ENCODE measurements at regions not wholly inside any gene's neighbourhood (a gene's known extent, or its start where the extent isn't known, plus 50 kb on each side); places are given as distances from the start of the nearest gene placed in this dataset.

GRCh38 chr6:145017051-145017450 is 718.3 kb downstream of the EPM2A start:
- Histone ChIP-seq H3K27ac (ENCODE audit: low read depth in 1 of 2, low read length in 2 of 2) (no peak overlapping the region), H3K9me3 (ENCODE audit: control insufficient read depth in 4 of 4, low read length in 3 of 4) (peaks cover 0 to 4% (median 0%) of the 10 kb centered on the region in 4 donors), H3K9ac (ENCODE audit: low read depth in 1 of 2, low read length in 2 of 2) (no peak overlapping the region), H3K36me3 (ENCODE audit: control insufficient read depth in 4 of 4, insufficient read depth in 3 of 4, low read depth in 1 of 4, low read length in 3 of 4) (no peaks in the 10 kb centered on the region), H3K27me3 (ENCODE audit: control insufficient read depth in 4 of 4, insufficient read depth in 4 of 4, low read length in 3 of 4) (no peaks in the 10 kb centered on the region), H3K4me1 (ENCODE audit: control insufficient read depth in 4 of 4, insufficient read depth in 4 of 4, low read length in 3 of 4) (peaks cover 0 to 19% (median 4%) of the 10 kb centered on the region in 4 donors), H3K4me3 (ENCODE audit: low read depth in 1 of 3, low read length in 3 of 3) (no peak overlapping the region)
- no peak for DNase-seq (ENCODE audit: low spot score)
- TF ChIP-seq YY1 (IDR thresholded peaks at IDR 0.05) (no peak), RAD21 (IDR thresholded peaks at IDR 0.05) (no peak), HNF4A (conservative IDR thresholded peaks at IDR 0.05) (no peak), NR2F2 (IDR thresholded peaks at IDR 0.05) (no peak), JUND (IDR thresholded peaks at IDR 0.05) (no peak), GABPA (IDR thresholded peaks at IDR 0.05 in 1 of 2, conservative IDR thresholded peaks at IDR 0.05 in 1 of 2) (no peak), TAF1 (conservative IDR thresholded peaks at IDR 0.05) (no peak), ZBTB33 (IDR thresholded peaks at IDR 0.05) (no peak), RXRA (IDR thresholded peaks at IDR 0.05) (no peak), FOXA1 (IDR thresholded peaks at IDR 0.05) (no peak), SP1 (IDR thresholded peaks at IDR 0.05) (no peak)
- TF ChIP-seq, protein P1, sequence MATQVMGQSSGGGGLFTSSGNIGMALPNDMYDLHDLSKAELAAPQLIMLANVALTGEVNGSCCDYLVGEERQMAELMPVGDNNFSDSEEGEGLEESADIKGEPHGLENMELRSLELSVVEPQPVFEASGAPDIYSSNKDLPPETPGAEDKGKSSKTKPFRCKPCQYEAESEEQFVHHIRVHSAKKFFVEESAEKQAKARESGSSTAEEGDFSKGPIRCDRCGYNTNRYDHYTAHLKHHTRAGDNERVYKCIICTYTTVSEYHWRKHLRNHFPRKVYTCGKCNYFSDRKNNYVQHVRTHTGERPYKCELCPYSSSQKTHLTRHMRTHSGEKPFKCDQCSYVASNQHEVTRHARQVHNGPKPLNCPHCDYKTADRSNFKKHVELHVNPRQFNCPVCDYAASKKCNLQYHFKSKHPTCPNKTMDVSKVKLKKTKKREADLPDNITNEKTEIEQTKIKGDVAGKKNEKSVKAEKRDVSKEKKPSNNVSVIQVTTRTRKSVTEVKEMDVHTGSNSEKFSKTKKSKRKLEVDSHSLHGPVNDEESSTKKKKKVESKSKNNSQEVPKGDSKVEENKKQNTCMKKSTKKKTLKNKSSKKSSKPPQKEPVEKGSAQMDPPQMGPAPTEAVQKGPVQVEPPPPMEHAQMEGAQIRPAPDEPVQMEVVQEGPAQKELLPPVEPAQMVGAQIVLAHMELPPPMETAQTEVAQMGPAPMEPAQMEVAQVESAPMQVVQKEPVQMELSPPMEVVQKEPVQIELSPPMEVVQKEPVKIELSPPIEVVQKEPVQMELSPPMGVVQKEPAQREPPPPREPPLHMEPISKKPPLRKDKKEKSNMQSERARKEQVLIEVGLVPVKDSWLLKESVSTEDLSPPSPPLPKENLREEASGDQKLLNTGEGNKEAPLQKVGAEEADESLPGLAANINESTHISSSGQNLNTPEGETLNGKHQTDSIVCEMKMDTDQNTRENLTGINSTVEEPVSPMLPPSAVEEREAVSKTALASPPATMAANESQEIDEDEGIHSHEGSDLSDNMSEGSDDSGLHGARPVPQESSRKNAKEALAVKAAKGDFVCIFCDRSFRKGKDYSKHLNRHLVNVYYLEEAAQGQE (IDR thresholded peaks at IDR 0.05) = no peak
- TF ChIP-seq, protein P2, sequence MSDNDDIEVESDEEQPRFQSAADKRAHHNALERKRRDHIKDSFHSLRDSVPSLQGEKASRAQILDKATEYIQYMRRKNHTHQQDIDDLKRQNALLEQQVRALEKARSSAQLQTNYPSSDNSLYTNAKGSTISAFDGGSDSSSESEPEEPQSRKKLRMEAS (IDR thresholded peaks at IDR 0.05) = no peak
- TF ChIP-seq, protein P3, sequence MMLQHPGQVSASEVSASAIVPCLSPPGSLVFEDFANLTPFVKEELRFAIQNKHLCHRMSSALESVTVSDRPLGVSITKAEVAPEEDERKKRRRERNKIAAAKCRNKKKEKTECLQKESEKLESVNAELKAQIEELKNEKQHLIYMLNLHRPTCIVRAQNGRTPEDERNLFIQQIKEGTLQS (IDR thresholded peaks at IDR 0.05) = no peak
- TF ChIP-seq, protein P4, sequence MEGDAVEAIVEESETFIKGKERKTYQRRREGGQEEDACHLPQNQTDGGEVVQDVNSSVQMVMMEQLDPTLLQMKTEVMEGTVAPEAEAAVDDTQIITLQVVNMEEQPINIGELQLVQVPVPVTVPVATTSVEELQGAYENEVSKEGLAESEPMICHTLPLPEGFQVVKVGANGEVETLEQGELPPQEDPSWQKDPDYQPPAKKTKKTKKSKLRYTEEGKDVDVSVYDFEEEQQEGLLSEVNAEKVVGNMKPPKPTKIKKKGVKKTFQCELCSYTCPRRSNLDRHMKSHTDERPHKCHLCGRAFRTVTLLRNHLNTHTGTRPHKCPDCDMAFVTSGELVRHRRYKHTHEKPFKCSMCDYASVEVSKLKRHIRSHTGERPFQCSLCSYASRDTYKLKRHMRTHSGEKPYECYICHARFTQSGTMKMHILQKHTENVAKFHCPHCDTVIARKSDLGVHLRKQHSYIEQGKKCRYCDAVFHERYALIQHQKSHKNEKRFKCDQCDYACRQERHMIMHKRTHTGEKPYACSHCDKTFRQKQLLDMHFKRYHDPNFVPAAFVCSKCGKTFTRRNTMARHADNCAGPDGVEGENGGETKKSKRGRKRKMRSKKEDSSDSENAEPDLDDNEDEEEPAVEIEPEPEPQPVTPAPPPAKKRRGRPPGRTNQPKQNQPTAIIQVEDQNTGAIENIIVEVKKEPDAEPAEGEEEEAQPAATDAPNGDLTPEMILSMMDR (IDR thresholded peaks at IDR 0.05; ENCODE audit: low read depth, low read length, missing input control) = no peak

DNA sequence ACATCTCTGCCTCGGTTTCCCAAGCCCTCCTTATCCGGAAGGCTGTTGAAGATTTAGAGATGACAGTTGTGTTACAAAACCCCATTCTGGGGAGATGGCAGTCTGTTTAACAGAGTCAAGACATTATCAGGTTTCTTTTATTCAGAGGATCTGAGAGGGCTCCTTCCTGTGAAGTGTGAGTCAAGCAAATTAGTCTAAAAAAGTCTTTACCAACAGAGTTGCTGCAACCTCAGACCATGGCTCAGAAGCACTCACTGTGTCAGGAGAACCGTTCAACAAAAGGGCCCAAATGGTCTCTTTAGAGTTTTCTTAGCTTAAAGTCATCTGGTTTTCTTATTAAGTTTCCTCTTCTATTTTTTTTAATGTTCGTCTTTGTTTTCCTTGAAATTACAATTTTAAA is 717.8 kb downstream of the EPM2A start:
- Histone ChIP-seq H3K9me3 (ENCODE audit: control insufficient read depth in 4 of 4, low read length in 3 of 4) (peaks cover 0 to 4% (median 0%) of the 10 kb centered on the region in 4 donors), H3K9ac (ENCODE audit: low read depth in 1 of 2, low read length in 2 of 2) (no peak overlapping the region), H3K27ac (ENCODE audit: low read depth in 1 of 2, low read length in 2 of 2) (no peak overlapping the region), H3K4me3 (ENCODE audit: low read depth in 1 of 3, low read length in 3 of 3) (no peak overlapping the region), H3K27me3 (ENCODE audit: control insufficient read depth in 4 of 4, insufficient read depth in 4 of 4, low read length in 3 of 4) (no peaks in the 10 kb centered on the region), H3K36me3 (ENCODE audit: control insufficient read depth in 4 of 4, insufficient read depth in 3 of 4, low read depth in 1 of 4, low read length in 3 of 4) (no peaks in the 10 kb centered on the region), H3K4me1 (ENCODE audit: control insufficient read depth in 4 of 4, insufficient read depth in 4 of 4, low read length in 3 of 4) (peaks cover 0 to 19% (median 4%) of the 10 kb centered on the region in 4 donors)
- 74% methylated on average over 4 of the region's 4 CpGs for WGBS
- TF ChIP-seq, protein P4 (IDR thresholded peaks at IDR 0.05; ENCODE audit: low read depth, low read length, missing input control) = no peak
- TF ChIP-seq FOXA1 (IDR thresholded peaks at IDR 0.05) = no peak
- TF ChIP-seq TAF1 (conservative IDR thresholded peaks at IDR 0.05) = no peak
- no peak for TF ChIP-seq YY1 (IDR thresholded peaks at IDR 0.05)
- TF ChIP-seq, protein P3 (IDR thresholded peaks at IDR 0.05) = no peak
- no peak for TF ChIP-seq GABPA (IDR thresholded peaks at IDR 0.05 in 1 of 2, conservative IDR thresholded peaks at IDR 0.05 in 1 of 2)
- no peak for TF ChIP-seq JUND (IDR thresholded peaks at IDR 0.05)
- TF ChIP-seq NR2F2 (IDR thresholded peaks at IDR 0.05) = no peak
- no peak for TF ChIP-seq SP1 (IDR thresholded peaks at IDR 0.05)
- no peak for TF ChIP-seq RXRA (IDR thresholded peaks at IDR 0.05)
- no peak for TF ChIP-seq EGR1 (IDR thresholded peaks at IDR 0.05; ENCODE audit: low read depth in 2 of 2)
- no peak for TF ChIP-seq ZBTB33 (IDR thresholded peaks at IDR 0.05)
- no peak for TF ChIP-seq HNF4G (IDR thresholded peaks at IDR 0.05)
- TF ChIP-seq RAD21 (IDR thresholded peaks at IDR 0.05) = no peak
- DNase-seq (ENCODE audit: low spot score) = no peak

All from liver (tissue), 8 donors.